ENCODE measurements at regions not wholly inside any gene's neighbourhood (a gene's known extent, or its start where the extent isn't known, plus 50 kb on each side); places are given as distances from the start of the nearest gene placed in this dataset.

DNA sequence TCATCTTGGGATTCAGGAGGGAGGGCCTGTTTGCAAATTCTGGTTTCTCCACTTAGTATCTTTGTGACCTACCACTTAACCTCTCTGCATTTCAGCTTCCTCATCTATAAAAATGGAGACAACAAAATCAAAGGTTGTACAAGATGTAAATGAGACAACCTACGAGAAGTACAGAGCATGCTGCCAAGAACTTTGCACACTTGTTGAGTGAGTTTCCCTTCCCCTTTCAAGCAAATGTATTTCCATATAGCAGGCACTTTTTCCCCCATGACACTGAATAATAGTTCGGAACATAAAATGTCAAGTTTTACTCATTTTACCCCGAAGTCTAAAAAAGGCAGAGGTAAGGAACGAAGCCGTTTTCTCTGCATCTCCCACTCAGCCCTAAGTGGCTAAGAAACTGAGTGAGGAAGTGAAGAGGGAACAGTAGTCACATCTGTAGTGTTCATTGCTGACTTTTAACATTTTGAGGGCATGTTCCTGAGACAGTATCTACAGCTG, 159.0 kb downstream of the TLE1 start (continued):
- no peak for TF ChIP-seq PHB (CRISPR knock-in tag; IDR thresholded peaks at IDR 0.05)
- TF ChIP-seq GABPA (tag; conservative IDR thresholded peaks at IDR 0.05; ENCODE audit: low read depth), result no peak
- TF ChIP-seq RNF2 (IDR thresholded peaks at IDR 0.05), result no peak

DNA sequence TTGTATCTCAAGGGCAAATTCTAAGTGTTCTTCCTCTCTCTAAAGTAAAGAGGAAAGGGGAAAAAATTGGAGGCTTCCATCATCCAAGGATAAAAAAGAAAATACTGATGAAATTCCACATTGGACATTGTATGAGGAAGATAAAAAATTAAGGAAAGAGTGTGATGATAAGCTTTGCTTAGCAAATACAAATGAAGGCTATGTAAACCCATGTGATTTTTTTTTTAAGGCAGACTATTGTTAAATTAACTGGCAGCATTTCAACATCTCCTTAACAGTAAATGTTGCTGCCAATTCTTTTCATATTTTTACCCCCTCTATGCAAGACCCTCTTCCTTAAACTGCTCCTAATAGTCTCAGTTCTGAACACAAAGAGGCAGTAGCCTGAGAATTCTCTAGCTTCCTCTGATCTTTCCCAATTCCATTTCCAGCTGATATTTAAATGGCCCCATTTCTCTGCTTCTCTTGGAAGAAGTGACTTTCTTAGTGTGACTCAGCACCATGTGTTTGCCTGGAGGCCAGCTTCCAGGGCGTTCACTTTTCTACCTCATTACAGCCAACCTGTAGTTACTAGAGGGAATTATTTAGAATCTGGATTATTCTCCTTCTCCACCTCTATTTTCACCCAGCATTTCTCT, 159.7 kb downstream of the TLE1 start:
- no peak overlapping the region for H3K27ac ChIP-seq (ENCODE audit: extremely low read depth, low read depth, low read length)
- 0% methylated on average over 1 of the region's 1 CpG for WGBS (ENCODE audit: insufficient coverage, low coverage, missing lambda C conversion rate)
- no peak overlapping the region for H3K4me2 ChIP-seq (ENCODE audit: insufficient read depth, low read length)
- no peaks in the 10 kb centered on the region for H3K9me3 ChIP-seq (replicated peaks; ENCODE audit: control insufficient read depth, insufficient read depth, low read depth, low read length)
- no peaks in the 10 kb centered on the region for H3K4me1 ChIP-seq (replicated peaks in 1 of 2; ENCODE audit: control insufficient read depth in 2 of 2, insufficient read depth in 2 of 2, low read length in 2 of 2)
- H4K20me1 ChIP-seq (replicated peaks; ENCODE audit: control insufficient read depth, insufficient read depth, low read length), result no peaks in the 10 kb centered on the region
- intact Hi-C loops (cut with micrococcal nuclease), result no loop called here
- H3K4me3 ChIP-seq, result no peak overlapping the region
- BruUV-seq (replicated peaks), result no TSS peak
- H3K9ac ChIP-seq (ENCODE audit: insufficient read depth in 1 of 2, low read depth in 2 of 2, low read length in 2 of 2), result no peak overlapping the region
- POLR2A ChIA-PET, result no interaction called here
- DNase-seq (ENCODE audit: extremely low read depth in 1 of 4, low spot score in 3 of 4) (no peak), FAIRE-seq (no peak), ATAC-seq (no peak)
- no peak for TF ChIP-seq SRSF9 (IDR thresholded peaks at IDR 0.05; ENCODE audit: borderline replicate concordance, low read depth, low read length)
- CTCF ChIA-PET (ENCODE audit: low intra/inter-chr PET ratio), result no interaction called here
- H3K79me2 ChIP-seq (ENCODE audit: control insufficient read depth, insufficient read depth, low read length), result no peaks in the 10 kb centered on the region
- no peak overlapping the region for H2AFZ ChIP-seq (ENCODE audit: low read depth, low read length)
- no peaks in the 10 kb centered on the region for H3K9me1 ChIP-seq (ENCODE audit: control insufficient read depth, insufficient read depth, low read length)
- no peaks in the 10 kb centered on the region for H3K27me3 ChIP-seq (ENCODE audit: control insufficient read depth in 2 of 2, insufficient read depth in 2 of 2, low read length in 2 of 2)
- H3K36me3 ChIP-seq (ENCODE audit: control insufficient read depth, insufficient read depth, low read length), result no peaks in the 10 kb centered on the region
- in situ Hi-C loops (cut with MboI), result no loop called here

DNA sequence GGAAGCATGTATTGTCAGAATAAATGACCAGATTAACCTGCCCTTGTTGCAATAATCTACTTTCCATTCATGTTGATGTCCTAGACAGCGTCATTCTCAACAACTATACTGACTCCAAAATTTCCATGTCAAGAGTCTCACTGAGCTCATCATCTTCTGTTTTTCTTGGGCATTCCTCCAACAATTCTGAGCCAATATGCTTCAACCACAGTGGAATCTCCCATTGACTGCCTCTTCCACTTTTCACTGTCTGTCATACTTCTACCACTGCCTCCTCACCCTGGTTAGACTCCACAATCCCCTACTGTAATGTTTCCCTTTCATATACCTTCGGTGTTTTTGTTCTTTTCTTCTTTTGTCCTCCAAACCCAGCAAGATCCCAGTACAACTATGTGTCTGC, 162.8 kb downstream of the TLE1 start:
- Histone ChIP-seq H2AFZ (ENCODE audit: low read depth, low read length) (no peak overlapping the region), H3K9me1 (ENCODE audit: control insufficient read depth, insufficient read depth, low read length) (no peaks in the 10 kb centered on the region), H3K4me3 (no peak overlapping the region), H3K4me1 (replicated peaks in 1 of 2; ENCODE audit: control insufficient read depth in 2 of 2, insufficient read depth in 2 of 2, low read length in 2 of 2) (no peaks in the 10 kb centered on the region), H3K79me2 (ENCODE audit: control insufficient read depth, insufficient read depth, low read length) (no peaks in the 10 kb centered on the region), H3K27ac (ENCODE audit: extremely low read depth, low read depth, low read length) (no peak overlapping the region), H3K9ac (ENCODE audit: insufficient read depth in 1 of 2, low read depth in 2 of 2, low read length in 2 of 2) (no peak overlapping the region), H3K4me2 (ENCODE audit: insufficient read depth, low read length) (no peak overlapping the region), H3K9me3 (replicated peaks; ENCODE audit: control insufficient read depth, insufficient read depth, low read depth, low read length) (no peaks in the 10 kb centered on the region), H4K20me1 (replicated peaks; ENCODE audit: control insufficient read depth, insufficient read depth, low read length) (no peaks in the 10 kb centered on the region), H3K27me3 (ENCODE audit: control insufficient read depth in 2 of 2, insufficient read depth in 2 of 2, low read length in 2 of 2) (no peaks in the 10 kb centered on the region), H3K36me3 (ENCODE audit: control insufficient read depth, insufficient read depth, low read length) (no peaks in the 10 kb centered on the region)
- WGBS (ENCODE audit: insufficient coverage, low coverage, missing lambda C conversion rate), result 0% methylated on average over 2 of the region's 2 CpGs
- intact Hi-C loops (cut with micrococcal nuclease) (no loop called here), in situ Hi-C loops (cut with MboI) (no loop called here)
- DNase-seq (ENCODE audit: extremely low read depth in 1 of 4, low spot score in 3 of 4) (no peak), FAIRE-seq (no peak), ATAC-seq (no peak)
- no TSS peak for BruUV-seq (replicated peaks)
- ChIA-PET CTCF (ENCODE audit: low intra/inter-chr PET ratio) (no interaction called here), POLR2A (interaction anchor here (0.7 kb wide), 1 partner anchor 88 kb away, joined by 3 read pairs; no protein-coding TSS in a partner anchor)
- TF ChIP-seq, protein P1, sequence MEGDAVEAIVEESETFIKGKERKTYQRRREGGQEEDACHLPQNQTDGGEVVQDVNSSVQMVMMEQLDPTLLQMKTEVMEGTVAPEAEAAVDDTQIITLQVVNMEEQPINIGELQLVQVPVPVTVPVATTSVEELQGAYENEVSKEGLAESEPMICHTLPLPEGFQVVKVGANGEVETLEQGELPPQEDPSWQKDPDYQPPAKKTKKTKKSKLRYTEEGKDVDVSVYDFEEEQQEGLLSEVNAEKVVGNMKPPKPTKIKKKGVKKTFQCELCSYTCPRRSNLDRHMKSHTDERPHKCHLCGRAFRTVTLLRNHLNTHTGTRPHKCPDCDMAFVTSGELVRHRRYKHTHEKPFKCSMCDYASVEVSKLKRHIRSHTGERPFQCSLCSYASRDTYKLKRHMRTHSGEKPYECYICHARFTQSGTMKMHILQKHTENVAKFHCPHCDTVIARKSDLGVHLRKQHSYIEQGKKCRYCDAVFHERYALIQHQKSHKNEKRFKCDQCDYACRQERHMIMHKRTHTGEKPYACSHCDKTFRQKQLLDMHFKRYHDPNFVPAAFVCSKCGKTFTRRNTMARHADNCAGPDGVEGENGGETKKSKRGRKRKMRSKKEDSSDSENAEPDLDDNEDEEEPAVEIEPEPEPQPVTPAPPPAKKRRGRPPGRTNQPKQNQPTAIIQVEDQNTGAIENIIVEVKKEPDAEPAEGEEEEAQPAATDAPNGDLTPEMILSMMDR (IDR thresholded peaks at IDR 0.05 in 2 of 3, conservative IDR thresholded peaks at IDR 0.05 in 1 of 3; ENCODE audit: insufficient read depth in 2 of 3, low read depth in 1 of 3, low read length in 3 of 3), result no peak
- TF ChIP-seq, protein P2, sequence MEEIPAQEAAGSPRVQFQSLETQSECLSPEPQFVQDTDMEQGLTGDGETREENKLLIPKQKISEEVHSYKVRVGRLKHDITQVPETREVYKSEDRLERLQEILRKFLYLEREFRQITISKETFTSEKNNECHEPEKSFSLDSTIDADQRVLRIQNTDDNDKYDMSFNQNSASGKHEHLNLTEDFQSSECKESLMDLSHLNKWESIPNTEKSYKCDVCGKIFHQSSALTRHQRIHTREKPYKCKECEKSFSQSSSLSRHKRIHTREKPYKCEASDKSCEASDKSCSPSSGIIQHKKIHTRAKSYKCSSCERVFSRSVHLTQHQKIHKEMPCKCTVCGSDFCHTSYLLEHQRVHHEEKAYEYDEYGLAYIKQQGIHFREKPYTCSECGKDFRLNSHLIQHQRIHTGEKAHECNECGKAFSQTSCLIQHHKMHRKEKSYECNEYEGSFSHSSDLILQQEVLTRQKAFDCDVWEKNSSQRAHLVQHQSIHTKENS (CRISPR knock-in tag; IDR thresholded peaks at IDR 0.05), result no peak
- no peak for TF ChIP-seq SETDB1 (IDR thresholded peaks at IDR 0.05; ENCODE audit: low read length)
- TF ChIP-seq, protein P3, sequence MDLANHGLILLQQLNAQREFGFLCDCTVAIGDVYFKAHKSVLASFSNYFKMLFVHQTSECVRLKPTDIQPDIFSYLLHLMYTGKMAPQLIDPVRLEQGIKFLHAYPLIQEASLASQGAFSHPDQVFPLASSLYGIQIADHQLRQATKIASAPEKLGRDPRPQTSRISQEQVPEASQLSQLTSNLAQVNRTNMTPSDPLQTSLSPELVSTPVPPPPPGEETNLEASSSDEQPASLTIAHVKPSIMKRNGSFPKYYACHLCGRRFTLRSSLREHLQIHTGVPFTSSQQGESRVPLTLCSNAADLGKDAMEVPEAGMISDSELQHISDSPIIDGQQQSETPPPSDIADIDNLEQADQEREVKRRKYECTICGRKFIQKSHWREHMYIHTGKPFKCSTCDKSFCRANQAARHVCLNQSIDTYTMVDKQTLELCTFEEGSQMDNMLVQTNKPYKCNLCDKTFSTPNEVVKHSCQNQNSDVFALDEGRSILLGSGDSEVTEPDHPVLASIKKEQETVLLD (IDR thresholded peaks at IDR 0.05), result no peak
- TF ChIP-seq LEF1 (IDR thresholded peaks at IDR 0.05), result no peak
- TF ChIP-seq SPI1 (IDR thresholded peaks at IDR 0.05; ENCODE audit: borderline replicate concordance, low read depth, low read length), result no peak
